HEK293 (cell line): ENCODE measurements at regions not wholly inside any gene's neighbourhood (a gene's known extent, or its start where the extent isn't known, plus 50 kb on each side); places are given as distances from the start of the nearest gene placed in this dataset.

ENCODE experiments used
- CTCF ChIP-seq: fragments of 450-650 bp; formaldehyde crosslinking; IDR thresholded peaks from 2 replicates; pipeline ENCODE4 v1.5.1; 2016; ENCODE audit warnings: missing biosample characterization, missing genetic modification characterization
- REST ChIP-seq: fragments of 450-650 bp; formaldehyde crosslinking; IDR thresholded peaks from 2 replicates; pipeline ENCODE4 v1.5.1; 2016; ENCODE audit warnings: missing biosample characterization, missing genetic modification characterization
- YY1 ChIP-seq: fragments of 450-650 bp; formaldehyde crosslinking; IDR thresholded peaks from 2 replicates; pipeline ENCODE4 v1.5.1; 2018; ENCODE audit warnings: missing biosample characterization, missing genetic modification characterization
- ZBTB10 ChIP-seq: fragments of 450-650 bp; formaldehyde crosslinking; IDR thresholded peaks from 2 replicates; pipeline ENCODE4 v1.5.1; 2016; ENCODE audit warnings: missing biosample characterization, missing genetic modification characterization
- ZNF155 ChIP-seq: fragments of 450-650 bp; formaldehyde crosslinking; IDR thresholded peaks from 2 replicates; pipeline ENCODE4 v1.5.1; 2016; ENCODE audit warnings: missing biosample characterization, missing genetic modification characterization
- ZNF274 ChIP-seq, 2 experiments: fragments of 200-500 bp in 1 of 2; fragments of 450-650 bp in 1 of 2; sonication (Bioruptor generic) in 1 of 2; formaldehyde crosslinking in 1 of 2; IDR thresholded peaks; 2 replicates each; pipeline versions ENCODE4 v1.5.1 to v1.6.1; 2014 to 2016; ENCODE audit warnings: borderline replicate concordance in 1 of 2, inconsistent platforms in 1 of 2, low read length in 1 of 2, missing biosample characterization in 1 of 2, missing genetic modification characterization in 1 of 2
- ZNF416 ChIP-seq: fragments of 450-650 bp; formaldehyde crosslinking; IDR thresholded peaks from 2 replicates; pipeline ENCODE4 v1.5.1; 2016; ENCODE audit warnings: missing biosample characterization, missing genetic modification characterization
- ZNF596 ChIP-seq: fragments of 450-650 bp; IDR thresholded peaks from 2 replicates; pipeline ENCODE4 v1.5.0; 2018; ENCODE audit warnings: missing biosample characterization, mild to moderate bottlenecking, missing genetic modification characterization, moderate library complexity
- ZNF654 ChIP-seq: fragments of 450-650 bp; formaldehyde crosslinking; IDR thresholded peaks from 2 replicates; pipeline ENCODE4 v1.5.1; 2016; ENCODE audit warnings: low read depth, missing biosample characterization, missing genetic modification characterization

- TF ChIP-seq CTCF (no peak), ZNF654 (tag by site-specific recombination) (no peak), ZNF155 (no peak), ZNF274 (IDR thresholded peaks at IDR 0.05; ENCODE audit: low read length) (no peak), ZNF274 (tag by site-specific recombination; IDR thresholded peaks at IDR 0.05; ENCODE audit: borderline replicate concordance) (no peak), ZNF596 (tag by site-specific recombination) (no peak), ZBTB10 (no peak), REST (tag by site-specific recombination) (no peak), ZNF416 (tag by site-specific recombination) (no peak), YY1 (tag by site-specific recombination) (no peak)
Measured at GRCh38 chr3:30340500-30340899, 265.9 kb upstream of the TGFBR2 start.
